Activated CD4-positive, alpha-beta T cell treated with anti-CD3 and anti-CD28 coated beads for 36 hours (primary cell): ENCODE measurements at regions not wholly inside any gene's neighbourhood (a gene's known extent, or its start where the extent isn't known, plus 50 kb on each side); places are given as distances from the start of the nearest gene placed in this dataset.

ENCODE experiments used
- ATAC-seq: fragments of 200-7000 bp; cut with Tn5 transposase; one replicate; pipeline ENCODE4 v1.10.0; 2021; ENCODE audit warnings: mild to moderate bottlenecking, moderate library complexity
- CTCF ChIA-PET: fragments of 350-600 bp; sonication (Branson Sonifier 250); formaldehyde crosslinking; loops from one replicate; lab custom pipeline; 2021; ENCODE audit warnings: antibody characterized with exemption; lab: Charles Lee
- POLR2A ChIA-PET: fragments of 350-600 bp; sonication (Branson Sonifier 250); formaldehyde crosslinking; loops from one replicate; lab custom pipeline; 2021; ENCODE audit warnings: antibody characterized with exemption, inconsistent platforms; lab: Charles Lee
- DNase-seq: peaks from one replicate; pipeline ENCODE4 v3.0.0-alpha.2; 2020
- H3K27ac Mint-ChIP-seq: one replicate; pipeline ENCODE4 v1.8.0; 2021; ENCODE audit warnings: mixed read lengths
- H3K27me3 Mint-ChIP-seq: one replicate; pipeline ENCODE4 v1.8.0; 2021; ENCODE audit warnings: mixed read lengths
- H3K36me3 Mint-ChIP-seq: one replicate; pipeline ENCODE4 v1.8.0; 2021; ENCODE audit warnings: low read depth, mixed read lengths
- H3K4me1 Mint-ChIP-seq: one replicate; pipeline ENCODE4 v1.8.0; 2021; ENCODE audit warnings: mixed read lengths
- H3K4me3 Mint-ChIP-seq: one replicate; pipeline ENCODE4 v1.8.0; 2021; ENCODE audit warnings: mild to moderate bottlenecking, moderate library complexity, mixed read lengths
- H3K9me3 Mint-ChIP-seq: one replicate; pipeline ENCODE4 v1.8.0; 2021; ENCODE audit warnings: low read depth, mixed read lengths
- intact Hi-C, 2 experiments: fragments of 100-400 bp; cut with DNase I in 1 of 2; cut with micrococcal nuclease in 1 of 2; formaldehyde crosslinking; loops; one replicate each; pipeline versions ENCODE4 v1.14.2 to v1.15.1; 2022 to 2024; cut with DNase I, micrococcal nuclease

DNA sequence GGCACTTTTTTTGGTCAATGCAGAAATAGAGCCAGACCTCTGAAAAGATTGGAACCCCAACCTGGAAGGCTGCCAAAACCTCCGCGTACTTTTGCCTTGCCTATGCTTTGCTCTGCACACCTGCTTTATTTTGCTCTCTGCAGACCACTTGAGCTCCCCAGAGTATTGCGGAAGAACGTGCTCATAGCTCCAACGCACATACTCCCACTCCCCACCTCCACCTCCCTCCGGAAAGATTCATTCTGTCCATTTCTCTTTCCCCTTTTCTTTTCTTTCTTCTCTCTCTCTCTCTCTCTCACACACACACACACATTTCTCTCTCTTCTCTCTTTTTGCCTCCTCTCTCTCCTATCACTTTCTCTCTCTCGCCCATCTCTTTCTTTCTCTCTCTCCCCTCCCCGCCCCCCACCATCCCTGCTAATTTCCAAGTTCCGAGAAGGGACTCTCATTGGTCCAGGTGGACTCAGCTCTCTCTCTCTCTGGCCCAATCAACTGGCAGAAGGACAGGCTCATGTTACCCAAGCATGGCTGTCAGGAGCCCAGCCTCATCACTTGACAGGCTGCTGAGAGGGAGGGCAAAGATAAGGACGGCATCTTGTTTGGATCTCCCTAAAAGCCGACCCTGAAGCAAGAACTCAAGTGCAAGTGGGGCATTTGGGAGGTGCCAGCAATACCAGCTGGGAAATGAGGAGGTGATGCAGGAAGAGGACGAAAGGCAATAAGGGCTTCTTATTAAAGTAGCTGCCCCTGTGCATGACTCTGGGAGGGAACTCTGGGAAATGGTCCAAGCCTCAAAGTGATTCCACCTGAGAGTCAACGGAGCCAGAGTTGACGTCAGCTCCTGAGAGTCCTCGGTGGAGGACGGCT is 246.1 kb downstream of the LY86 start:
- POLR2A ChIA-PET = no interaction called here
- Mint-ChIP-seq H3K4me1 (no peaks in the 10 kb centered on the region), H3K27me3 (no peaks in the 10 kb centered on the region), H3K36me3 (no peaks in the 10 kb centered on the region), H3K9me3 (no peaks in the 10 kb centered on the region), H3K27ac (no peak overlapping the region), H3K4me3 (no peak overlapping the region)
- DNase-seq (no peak), ATAC-seq (no peak)
- CTCF ChIA-PET = no interaction called here
- intact Hi-C loops = no loop called here

GRCh38 chr6:6835223-6835503 is 246.6 kb downstream of the LY86 start:
- Mint-ChIP-seq H3K27me3 (no peaks in the 10 kb centered on the region), H3K36me3 (no peaks in the 10 kb centered on the region), H3K4me3 (no peak overlapping the region), H3K27ac (no peak overlapping the region), H3K9me3 (no peaks in the 10 kb centered on the region), H3K4me1 (no peaks in the 10 kb centered on the region)
- DNase-seq (no peak), ATAC-seq (no peak)
- CTCF ChIA-PET = no interaction called here
- POLR2A ChIA-PET = no interaction called here
- intact Hi-C loops = no loop called here

GRCh38 chr6:6836609-6837406 is 248.3 kb downstream of the LY86 start:
- CTCF ChIA-PET = no interaction called here
- DNase-seq (no peak), ATAC-seq (no peak)
- H3K4me3 Mint-ChIP-seq = no peak overlapping the region
- H3K4me1 Mint-ChIP-seq = no peaks in the 10 kb centered on the region
- H3K27me3 Mint-ChIP-seq = peaks cover 4% of the 10 kb centered on the region
- POLR2A ChIA-PET = no interaction called here
- H3K9me3 Mint-ChIP-seq = no peaks in the 10 kb centered on the region
- H3K36me3 Mint-ChIP-seq = no peaks in the 10 kb centered on the region
- H3K27ac Mint-ChIP-seq = no peak overlapping the region
- intact Hi-C loops = no loop called here

DNA sequence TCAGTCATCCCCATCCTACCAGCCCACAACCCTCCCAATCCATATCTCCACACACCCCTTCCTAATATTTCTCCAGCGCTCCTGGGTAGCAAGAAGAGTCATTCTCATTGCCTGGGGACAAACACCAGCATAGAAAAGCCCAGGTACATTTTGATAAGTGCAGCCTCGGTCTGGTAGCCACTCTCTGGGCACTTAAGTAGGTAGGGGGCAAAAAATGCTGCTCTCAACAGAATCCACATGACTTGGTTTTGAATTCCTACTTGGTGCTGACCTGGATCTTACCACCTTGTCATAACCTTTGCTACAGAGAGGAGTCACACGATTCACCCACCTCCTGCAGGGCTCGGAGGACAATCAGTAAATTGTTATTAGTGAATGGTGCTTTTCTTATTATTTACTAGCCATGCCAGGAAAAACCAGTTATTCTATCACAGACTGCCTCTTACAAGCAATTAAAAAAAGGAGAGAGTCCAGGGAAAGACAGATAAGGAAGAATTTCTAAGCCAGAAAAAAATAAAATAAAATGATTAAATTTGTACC is 249.1 kb downstream of the LY86 start:
- ATAC-seq (no peak), DNase-seq (no peak)
- Mint-ChIP-seq H3K27ac (no peak overlapping the region), H3K4me1 (no peaks in the 10 kb centered on the region), H3K27me3 (peaks cover 6% of the 10 kb centered on the region), H3K36me3 (no peaks in the 10 kb centered on the region), H3K9me3 (no peaks in the 10 kb centered on the region), H3K4me3 (no peak overlapping the region)
- POLR2A ChIA-PET = no interaction called here
- CTCF ChIA-PET = no interaction called here
- intact Hi-C loops = no loop called here

DNA sequence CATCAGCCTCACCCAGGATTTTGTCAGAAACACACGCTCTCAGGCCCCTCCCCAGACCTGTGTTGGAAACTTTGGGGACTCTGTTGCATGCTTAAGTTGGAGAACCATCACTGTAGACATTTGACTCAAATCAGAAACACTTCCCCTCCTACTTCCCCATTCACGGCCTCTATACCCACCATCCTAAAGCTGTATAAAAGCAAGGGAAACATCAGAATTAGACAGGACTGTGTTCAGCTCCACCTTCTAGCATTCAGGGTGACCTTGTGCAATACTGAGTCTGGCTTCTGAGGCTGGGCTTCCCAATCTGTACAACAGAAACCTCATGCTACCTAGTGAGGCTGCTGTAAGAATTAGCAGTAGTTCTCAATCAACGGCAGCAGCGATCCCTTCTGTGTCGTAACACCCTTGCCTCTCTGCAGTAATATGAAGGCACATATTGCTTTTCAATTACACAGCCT is 252.3 kb downstream of the LY86 start:
- POLR2A ChIA-PET = no interaction called here
- intact Hi-C loops = no loop called here
- Mint-ChIP-seq H3K4me1 (no peaks in the 10 kb centered on the region), H3K9me3 (no peaks in the 10 kb centered on the region), H3K27ac (no peak overlapping the region), H3K27me3 (peaks cover 10% of the 10 kb centered on the region), H3K4me3 (no peak overlapping the region), H3K36me3 (no peaks in the 10 kb centered on the region)
- ATAC-seq = no peak
- DNase-seq = no peak
- CTCF ChIA-PET = no interaction called here

- Mint-ChIP-seq H3K27ac (no peak overlapping the region), H3K27me3 (peaks cover 10% of the 10 kb centered on the region), H3K9me3 (peaks cover 6% of the 10 kb centered on the region), H3K4me1 (no peaks in the 10 kb centered on the region), H3K36me3 (no peaks in the 10 kb centered on the region), H3K4me3 (no peak overlapping the region)
- ATAC-seq (no peak), DNase-seq (peak; percentile 13)
- intact Hi-C loops = no loop called here
- ChIA-PET POLR2A (no interaction called here), CTCF (no interaction called here)
Measured at GRCh38 chr6:6841571-6841970, 253.1 kb downstream of the LY86 start.

DNA sequence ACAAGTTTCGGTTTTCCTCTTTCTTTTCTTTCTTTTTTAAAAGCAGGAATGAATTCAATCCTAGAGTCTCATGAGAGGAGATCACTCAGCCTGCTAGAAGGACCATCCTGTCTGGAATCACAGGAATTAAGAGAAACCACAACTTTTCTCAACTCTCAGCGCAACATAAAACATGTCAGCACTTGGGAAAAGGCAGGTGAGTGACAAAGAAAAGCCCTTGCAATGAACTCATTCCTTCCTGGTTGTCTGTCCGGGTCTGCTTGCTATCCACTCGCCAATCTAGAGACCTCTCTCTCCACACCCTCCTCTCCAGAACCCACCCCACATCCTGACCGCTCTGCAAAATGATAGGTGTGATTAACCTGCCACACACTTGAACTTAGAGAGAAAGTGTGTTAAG is 253.8 kb downstream of the LY86 start:
- H3K27ac Mint-ChIP-seq = no peak overlapping the region
- H3K4me1 Mint-ChIP-seq = no peaks in the 10 kb centered on the region
- peaks cover 10% of the 10 kb centered on the region for H3K27me3 Mint-ChIP-seq
- H3K9me3 Mint-ChIP-seq = peaks cover 6% of the 10 kb centered on the region
- POLR2A ChIA-PET = no interaction called here
- intact Hi-C loops = no loop called here
- no peak for ATAC-seq
- no peak overlapping the region for H3K4me3 Mint-ChIP-seq
- CTCF ChIA-PET = interaction anchor here (1.0 kb wide), 1 partner anchor 99 kb away, joined by 3 read pairs; no protein-coding TSS in a partner anchor
- DNase-seq = no peak
- no peaks in the 10 kb centered on the region for H3K36me3 Mint-ChIP-seq

GRCh38 chr6:6843057-6843627 is 254.6 kb downstream of the LY86 start:
- no peak overlapping the region for H3K4me3 Mint-ChIP-seq
- ChIA-PET POLR2A (no interaction called here), CTCF (interaction anchor here (0.6 to 1.0 kb wide), 6 partner anchors 13 to 1070 kb away, joined by 3 to 5 read pairs (median 3); no protein-coding TSS in a partner anchor)

DNA sequence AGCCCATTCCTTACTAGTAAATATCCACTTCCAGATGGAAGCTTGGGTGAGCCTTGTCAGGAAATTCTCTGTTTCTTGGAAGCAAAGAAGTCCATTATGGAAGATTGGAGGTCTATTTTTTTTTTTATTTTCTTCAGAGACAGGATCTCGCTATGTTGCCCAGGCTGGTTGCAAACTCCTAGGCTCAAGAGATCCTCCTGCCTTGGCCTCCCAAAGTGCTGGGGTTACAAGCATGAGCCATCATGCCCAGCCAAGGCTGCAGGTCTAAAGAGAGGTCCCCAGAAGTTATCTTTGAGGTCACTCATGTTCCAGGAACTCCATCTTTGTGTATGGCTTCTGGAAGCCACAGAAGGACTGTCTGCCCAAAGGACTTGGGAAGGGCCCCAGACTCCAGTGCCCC is 255.3 kb downstream of the LY86 start:
- peaks cover 6% of the 10 kb centered on the region for H3K9me3 Mint-ChIP-seq
- no peak for DNase-seq
- POLR2A ChIA-PET = no interaction called here

More at GRCh38 chr6:6843057-6843627, 254.6 kb downstream of the LY86 start:
- no peak for DNase-seq
- no peaks in the 10 kb centered on the region for H3K4me1 Mint-ChIP-seq
- peaks cover 10% of the 10 kb centered on the region for H3K27me3 Mint-ChIP-seq
- no peak for ATAC-seq
- no peaks in the 10 kb centered on the region for H3K36me3 Mint-ChIP-seq
- intact Hi-C loops = no loop called here
- H3K27ac Mint-ChIP-seq = no peak overlapping the region
- peaks cover 6% of the 10 kb centered on the region for H3K9me3 Mint-ChIP-seq

DNA sequence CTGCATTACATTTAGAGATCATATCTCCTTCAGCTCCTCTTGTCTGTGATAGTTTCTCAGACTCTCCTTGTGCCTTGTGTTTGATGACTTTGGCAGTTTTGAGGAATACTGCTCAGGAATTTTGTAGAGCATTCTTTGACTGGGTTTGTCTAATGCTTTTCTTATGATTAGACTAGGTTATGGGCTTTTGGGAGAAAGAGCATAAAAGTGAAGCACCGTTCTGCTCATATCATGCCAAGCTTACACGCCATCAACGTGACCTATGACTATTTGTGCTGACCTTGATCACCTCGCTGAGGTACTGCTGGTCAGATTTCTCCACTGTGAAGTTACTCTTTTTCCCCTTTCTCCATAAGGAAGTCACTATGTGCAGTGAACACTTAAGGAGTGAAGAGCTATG is 256.0 kb downstream of the LY86 start:
- Mint-ChIP-seq H3K27ac (no peak overlapping the region), H3K9me3 (peaks cover 6% of the 10 kb centered on the region), H3K27me3 (peaks cover 10% of the 10 kb centered on the region), H3K4me1 (no peaks in the 10 kb centered on the region), H3K4me3 (no peak overlapping the region), H3K36me3 (no peaks in the 10 kb centered on the region)
- ATAC-seq = no peak
- intact Hi-C loops = no loop called here
- ChIA-PET CTCF (no interaction called here), POLR2A (no interaction called here)
- no peak for DNase-seq

More for the DNA sequence above, 255.3 kb downstream of the LY86 start:
- no peak overlapping the region for H3K27ac Mint-ChIP-seq
- no peak overlapping the region for H3K4me3 Mint-ChIP-seq
- no peaks in the 10 kb centered on the region for H3K4me1 Mint-ChIP-seq
- CTCF ChIA-PET = interaction anchor here (0.6 to 0.7 kb wide), 3 partner anchors 38 to 722 kb away, joined by 3 to 5 read pairs (median 3); no protein-coding TSS in a partner anchor
- ATAC-seq = no peak
- H3K27me3 Mint-ChIP-seq = peaks cover 10% of the 10 kb centered on the region
- intact Hi-C loops = no loop called here
- no peaks in the 10 kb centered on the region for H3K36me3 Mint-ChIP-seq

DNA sequence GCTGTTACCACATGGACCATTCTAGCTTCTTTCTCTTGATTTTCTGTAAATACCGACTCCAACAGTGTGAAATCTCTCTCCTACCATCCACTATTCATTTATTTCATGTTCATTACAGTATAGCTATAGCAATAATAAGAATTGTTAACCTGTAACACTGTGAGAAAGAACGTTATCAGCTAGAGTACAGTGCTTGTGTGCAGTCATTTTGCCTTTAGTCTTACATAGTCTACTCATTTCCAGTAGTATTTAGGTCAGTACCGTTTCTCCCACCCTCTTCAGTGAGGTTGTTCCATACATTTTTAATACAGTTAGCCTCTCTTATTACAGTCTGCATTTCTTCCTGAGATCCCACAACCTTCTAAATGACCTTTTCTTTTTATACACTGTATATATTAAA is 257.1 kb downstream of the LY86 start:
- Mint-ChIP-seq H3K9me3 (peaks cover 6% of the 10 kb centered on the region), H3K4me1 (no peaks in the 10 kb centered on the region), H3K4me3 (no peak overlapping the region), H3K27me3 (peaks cover 10% of the 10 kb centered on the region), H3K36me3 (no peaks in the 10 kb centered on the region), H3K27ac (no peak overlapping the region)
- DNase-seq (no peak), ATAC-seq (no peak)
- ChIA-PET POLR2A (no interaction called here), CTCF (no interaction called here)
- intact Hi-C loops = no loop called here
